ENCODE measurements at regions not wholly inside any gene's neighbourhood (a gene's known extent, or its start where the extent isn't known, plus 50 kb on each side); places are given as distances from the start of the nearest gene placed in this dataset.
"Not testable (repeated sequence)": the region's sequence is repeated elsewhere in the genome, so short reads cannot be mapped to it uniquely, and the experiment has no call there.

GRCh38 chr2:33729353-33729752 is 130.3 kb upstream of the FAM98A start:
- H3K27me3 Mint-ChIP-seq: no peaks in the 10 kb centered on the region
- POLR2A ChIA-PET: no interaction called here
- CTCF ChIA-PET: no interaction called here
- DNase-seq: no peak
- H3K27ac Mint-ChIP-seq: no peak overlapping the region
- no peaks in the 10 kb centered on the region for H3K9me3 Mint-ChIP-seq
- H3K4me3 Mint-ChIP-seq: no peak overlapping the region
- no peaks in the 10 kb centered on the region for H3K36me3 Mint-ChIP-seq (ENCODE audit: low read depth)
- no peaks in the 10 kb centered on the region for H3K4me1 Mint-ChIP-seq

GRCh38 chr2:33728106-33728505 is 129.0 kb upstream of the FAM98A start:
- ChIA-PET CTCF (no interaction called here), POLR2A (no interaction called here)
- H3K4me1 Mint-ChIP-seq: no peaks in the 10 kb centered on the region
- H3K9me3 Mint-ChIP-seq: no peaks in the 10 kb centered on the region
- no peak overlapping the region for H3K4me3 Mint-ChIP-seq
- DNase-seq: no peak
- no peaks in the 10 kb centered on the region for H3K27me3 Mint-ChIP-seq
- H3K27ac Mint-ChIP-seq: no peak overlapping the region
- H3K36me3 Mint-ChIP-seq (ENCODE audit: low read depth): no peaks in the 10 kb centered on the region

GRCh38 chr2:33727361-33728032 is 128.4 kb upstream of the FAM98A start:
- no peak overlapping the region for H3K27ac Mint-ChIP-seq
- H3K36me3 Mint-ChIP-seq (ENCODE audit: low read depth): no peaks in the 10 kb centered on the region
- DNase-seq: no peak
- H3K27me3 Mint-ChIP-seq: no peaks in the 10 kb centered on the region
- no peaks in the 10 kb centered on the region for H3K4me1 Mint-ChIP-seq
- H3K9me3 Mint-ChIP-seq: no peaks in the 10 kb centered on the region
- ChIA-PET CTCF (no interaction called here), POLR2A (no interaction called here)
- H3K4me3 Mint-ChIP-seq: no peak overlapping the region

GRCh38 chr2:33726415-33726814 is 127.3 kb upstream of the FAM98A start:
- POLR2A ChIA-PET: no interaction called here

GRCh38 chr2:33723329-33723728 is 124.2 kb upstream of the FAM98A start:
- Mint-ChIP-seq H3K36me3 (ENCODE audit: low read depth) (no peaks in the 10 kb centered on the region), H3K27ac (no peak overlapping the region), H3K4me1 (no peaks in the 10 kb centered on the region), H3K27me3 (no peaks in the 10 kb centered on the region), H3K9me3 (no peaks in the 10 kb centered on the region), H3K4me3 (no peak overlapping the region)
- no peak for DNase-seq
- CTCF ChIA-PET: no interaction called here
- POLR2A ChIA-PET: no interaction called here

More at GRCh38 chr2:33726415-33726814, 127.3 kb upstream of the FAM98A start:
- Mint-ChIP-seq H3K36me3 (ENCODE audit: low read depth) (no peaks in the 10 kb centered on the region), H3K27ac (no peak overlapping the region), H3K4me1 (no peaks in the 10 kb centered on the region), H3K4me3 (no peak overlapping the region), H3K9me3 (no peaks in the 10 kb centered on the region), H3K27me3 (no peaks in the 10 kb centered on the region)
- CTCF ChIA-PET: no interaction called here
- no peak for DNase-seq

- no peaks in the 10 kb centered on the region for H3K4me1 Mint-ChIP-seq
- CTCF ChIA-PET: no interaction called here
- no peaks in the 10 kb centered on the region for H3K9me3 Mint-ChIP-seq
- DNase-seq: no peak
- peaks cover 3% of the 10 kb centered on the region for H3K27me3 Mint-ChIP-seq
- no peak overlapping the region for H3K4me3 Mint-ChIP-seq
- H3K27ac Mint-ChIP-seq: no peak overlapping the region
- POLR2A ChIA-PET: no interaction called here
- H3K36me3 Mint-ChIP-seq (ENCODE audit: low read depth): no peaks in the 10 kb centered on the region
Measured at GRCh38 chr2:33719067-33719466, 120.0 kb upstream of the FAM98A start.

GRCh38 chr2:33712674-33713073 is 113.6 kb upstream of the FAM98A start:
- no peaks in the 10 kb centered on the region for H3K4me1 Mint-ChIP-seq
- ChIA-PET POLR2A (no interaction called here), CTCF (no interaction called here)
- no peak overlapping the region for H3K27ac Mint-ChIP-seq
- no peaks in the 10 kb centered on the region for H3K9me3 Mint-ChIP-seq
- H3K36me3 Mint-ChIP-seq (ENCODE audit: low read depth): no peaks in the 10 kb centered on the region
- DNase-seq: no peak
- peaks cover 3% of the 10 kb centered on the region for H3K27me3 Mint-ChIP-seq
- H3K4me3 Mint-ChIP-seq: no peak overlapping the region

GRCh38 chr2:33709951-33710350 is 110.9 kb upstream of the FAM98A start:
- POLR2A ChIA-PET: no interaction called here

GRCh38 chr2:33707312-33707711 is 108.2 kb upstream of the FAM98A start:
- no peaks in the 10 kb centered on the region for H3K9me3 Mint-ChIP-seq
- ChIA-PET POLR2A (no interaction called here), CTCF (no interaction called here)
- no peak overlapping the region for H3K4me3 Mint-ChIP-seq
- H3K27ac Mint-ChIP-seq: no peak overlapping the region
- DNase-seq: no peak
- no peaks in the 10 kb centered on the region for H3K36me3 Mint-ChIP-seq (ENCODE audit: low read depth)
- H3K4me1 Mint-ChIP-seq: no peaks in the 10 kb centered on the region
- no peaks in the 10 kb centered on the region for H3K27me3 Mint-ChIP-seq

More at GRCh38 chr2:33709951-33710350, 110.9 kb upstream of the FAM98A start:
- no peak for DNase-seq
- H3K4me1 Mint-ChIP-seq: no peaks in the 10 kb centered on the region
- H3K9me3 Mint-ChIP-seq: no peaks in the 10 kb centered on the region
- H3K27ac Mint-ChIP-seq: no peak overlapping the region
- H3K27me3 Mint-ChIP-seq: peaks cover 2% of the 10 kb centered on the region
- no peak overlapping the region for H3K4me3 Mint-ChIP-seq
- H3K36me3 Mint-ChIP-seq (ENCODE audit: low read depth): no peaks in the 10 kb centered on the region
- CTCF ChIA-PET: interaction anchor here (0.6 kb wide), 1 partner anchor 40 kb away, joined by 3 read pairs; no protein-coding TSS in a partner anchor

- ChIA-PET CTCF (no interaction called here), POLR2A (no interaction called here)
- Mint-ChIP-seq H3K4me3 (no peak overlapping the region), H3K27ac (no peak overlapping the region), H3K36me3 (ENCODE audit: low read depth) (no peaks in the 10 kb centered on the region), H3K27me3 (no peaks in the 10 kb centered on the region), H3K4me1 (no peaks in the 10 kb centered on the region), H3K9me3 (no peaks in the 10 kb centered on the region)
- DNase-seq: no peak
Measured at GRCh38 chr2:33706410-33706809, 107.3 kb upstream of the FAM98A start.

- Mint-ChIP-seq H3K36me3 (ENCODE audit: low read depth) (no peaks in the 10 kb centered on the region), H3K27me3 (no peaks in the 10 kb centered on the region), H3K9me3 (no peaks in the 10 kb centered on the region), H3K4me1 (no peaks in the 10 kb centered on the region), H3K27ac (no peak overlapping the region), H3K4me3 (no peak overlapping the region)
- ChIA-PET POLR2A (no interaction called here), CTCF (no interaction called here)
- DNase-seq: no peak
Measured at GRCh38 chr2:33704406-33704855, 105.3 kb upstream of the FAM98A start.

GRCh38 chr2:33696234-33696633 is 97.1 kb upstream of the FAM98A start:
- POLR2A ChIA-PET: no interaction called here
- Mint-ChIP-seq H3K36me3 (ENCODE audit: low read depth) (no peaks in the 10 kb centered on the region), H3K4me3 (no peak overlapping the region), H3K4me1 (no peaks in the 10 kb centered on the region), H3K27ac (no peak overlapping the region), H3K9me3 (peaks cover 6% of the 10 kb centered on the region), H3K27me3 (peaks cover 7% of the 10 kb centered on the region)
- no peak for DNase-seq
- CTCF ChIA-PET: no interaction called here

- H3K27ac Mint-ChIP-seq: no peak overlapping the region
- ChIA-PET POLR2A (no interaction called here), CTCF (no interaction called here)
- H3K36me3 Mint-ChIP-seq (ENCODE audit: low read depth): no peaks in the 10 kb centered on the region
- peaks cover 15% of the 10 kb centered on the region for H3K9me3 Mint-ChIP-seq
- H3K27me3 Mint-ChIP-seq: peaks cover 7% of the 10 kb centered on the region
- no peak overlapping the region for H3K4me3 Mint-ChIP-seq
- DNase-seq: no peak
- H3K4me1 Mint-ChIP-seq: no peaks in the 10 kb centered on the region
Measured at GRCh38 chr2:33694904-33695303, 95.8 kb upstream of the FAM98A start.

GRCh38 chr2:33690686-33691085 is 91.6 kb upstream of the FAM98A start:
- H3K4me3 Mint-ChIP-seq; H3K27ac Mint-ChIP-seq; CTCF ChIA-PET; DNase-seq; H3K27me3 Mint-ChIP-seq; H3K4me1 Mint-ChIP-seq; POLR2A ChIA-PET; H3K36me3 Mint-ChIP-seq (ENCODE audit: low read depth): not testable (repeated sequence)
- peaks cover 29% of the 10 kb centered on the region for H3K9me3 Mint-ChIP-seq

Data from activated CD4-positive, alpha-beta T cell treated with anti-CD3 and anti-CD28 coated beads, Interleukin-2, amount 10 ng/mL, durations not matched to agents 7 days and 5 days (primary cell).